HCT116 (cell line): ENCODE measurements at regions not wholly inside any gene's neighbourhood (a gene's known extent, or its start where the extent isn't known, plus 50 kb on each side); places are given as distances from the start of the nearest gene placed in this dataset.

Experiments used
- CTCF ChIP-seq, 3 experiments: fragments of 200-600 bp in 1 of 3; sonication (generic) in 1 of 3; IDR thresholded peaks in 2 of 3; conservative IDR thresholded peaks in 1 of 3; 2 replicates each; pipeline ENCODE4 v1.5.1; 2012 to 2017; ENCODE audit warnings: low read depth in 2 of 3, low read length in 2 of 3, antibody characterized with exemption in 1 of 3, borderline replicate concordance in 1 of 3, control low read depth in 1 of 3, mild to moderate bottlenecking in 1 of 3, mixed read lengths in 1 of 3, mixed run types in 1 of 3, moderate library complexity in 1 of 3; ENCODE audit not compliant: insufficient read depth in 1 of 3
- EZH2 ChIP-seq: fragments of 200-600 bp; sonication (generic); IDR thresholded peaks from 2 replicates; pipeline ENCODE4 v1.6.1; 2017; ENCODE audit warnings: antibody characterized with exemption, mixed run types
- FOSL1 ChIP-seq: IDR thresholded peaks from 2 replicates; pipeline ENCODE4 v1.6.1; 2012; ENCODE audit warnings: low read depth
- POLR2A ChIP-seq: IDR thresholded peaks from 2 replicates; pipeline ENCODE4 v1.7.0; 2011; ENCODE audit warnings: borderline replicate concordance; ENCODE audit not compliant: insufficient read depth, insufficient read length; ENCODE audit errors: extremely low read depth
- YY1 ChIP-seq: IDR thresholded peaks from 2 replicates; pipeline ENCODE4 v1.6.1; 2011; ENCODE audit warnings: low read length, low read depth, moderate library complexity, mild to moderate bottlenecking; ENCODE audit not compliant: insufficient replicate concordance; ENCODE audit errors: extremely low read depth

GRCh38 chr5:63831381-63831780 is 130.9 kb downstream of the HTR1A start:
- TF ChIP-seq YY1 (no peak), POLR2A (no peak), FOSL1 (no peak), EZH2 (no peak), CTCF (IDR thresholded peaks at IDR 0.05 in 2 of 3, conservative IDR thresholded peaks at IDR 0.05 in 1 of 3; ENCODE audit: borderline replicate concordance in 1 of 3, insufficient read depth in 1 of 3, low read depth in 2 of 3, low read length in 2 of 3) (no peak)
